Tibial artery (tissue), 4 donors: ENCODE measurements at regions not wholly inside any gene's neighbourhood (a gene's known extent, or its start where the extent isn't known, plus 50 kb on each side); places are given as distances from the start of the nearest gene placed in this dataset.

Experiments
- DNase-seq, 2 donors: peaks; one replicate each; pipeline ENCODE4 v3.0.0-alpha.2; 2019
- H3K27ac ChIP-seq, 2 donors: fragments of 200-600 bp; sonication (generic) in 1 of 2; 1 replicate in 1 of 2; 2 replicates in 1 of 2; pipeline ENCODE4 v1.5.1; 2018 to 2019; ENCODE audit warnings: mild to moderate bottlenecking in 1 of 2
- H3K27me3 ChIP-seq, 2 donors: fragments of 200-600 bp; sonication (generic) in 1 of 2; one replicate each; pipeline versions ENCODE4 v1.5.1 to v1.6.0; 2016 to 2019
- H3K36me3 ChIP-seq, 3 donors: fragments of 200-600 bp; sonication (generic) in 2 of 3; one replicate each; pipeline ENCODE4 v1.5.1; 2016 to 2019; ENCODE audit warnings: mild to moderate bottlenecking in 2 of 3
- H3K4me1 ChIP-seq, 4 donors: fragments of 200-600 bp; sonication (generic) in 2 of 4; 1 replicate in 3 of 4; 2 replicates in 1 of 4; pipeline ENCODE4 v1.5.1; 2016 to 2019
- H3K4me3 ChIP-seq, 2 donors: fragments of 200-600 bp; sonication (generic) in 1 of 2; 1 replicate in 1 of 2; 2 replicates in 1 of 2; pipeline ENCODE4 v1.5.1; 2018 to 2019; ENCODE audit warnings: mild to moderate bottlenecking in 2 of 2
- H3K9me3 ChIP-seq, 3 donors: fragments of 200-600 bp; sonication (generic) in 1 of 3; one replicate each; pipeline ENCODE4 v1.5.1; 2016 to 2019
- intact Hi-C: fragments of 100-400 bp; cut with DNase I; formaldehyde crosslinking; loops from one replicate; pipeline ENCODE4 v1.15.0; 2023; ENCODE audit warnings: low total_unique reads
- TF ChIP-seq, protein P1 (sequence below), 2 experiments: fragments of 200-600 bp in 1 of 2; fragments of 450-650 bp in 1 of 2; IDR thresholded peaks; one replicate each; pipeline ENCODE4 v1.5.1; 2017 to 2019; ENCODE audit warnings: antibody characterized with exemption in 2 of 2, mild to moderate bottlenecking in 1 of 2, moderate library complexity in 1 of 2

DNA sequence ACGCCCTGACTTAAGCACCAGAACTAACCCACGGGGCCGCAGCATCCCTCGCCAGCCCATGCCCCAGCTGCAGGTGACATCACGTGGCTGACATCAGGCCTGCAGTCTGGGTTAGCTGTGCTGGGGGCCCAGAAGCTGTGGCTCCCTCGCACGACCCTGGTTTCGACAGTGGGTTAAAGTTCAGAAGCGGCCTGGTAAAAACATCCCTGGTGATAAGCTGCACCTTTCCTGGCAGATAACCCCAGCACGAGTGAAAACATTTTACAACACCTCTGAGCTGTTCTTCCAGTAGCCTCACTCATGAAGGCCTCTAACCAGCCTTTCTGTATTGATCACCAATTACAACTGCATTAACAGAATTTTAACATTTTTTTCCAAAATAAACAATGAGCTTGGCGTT is 136.4 kb upstream of the RREB1 start:
- no peak overlapping the region for H3K27ac ChIP-seq
- intact Hi-C loops = no loop called here
- H3K4me1 ChIP-seq = peaks cover 0 to 6% (median 0%) of the 10 kb centered on the region in 4 donors
- TF ChIP-seq, protein P1, sequence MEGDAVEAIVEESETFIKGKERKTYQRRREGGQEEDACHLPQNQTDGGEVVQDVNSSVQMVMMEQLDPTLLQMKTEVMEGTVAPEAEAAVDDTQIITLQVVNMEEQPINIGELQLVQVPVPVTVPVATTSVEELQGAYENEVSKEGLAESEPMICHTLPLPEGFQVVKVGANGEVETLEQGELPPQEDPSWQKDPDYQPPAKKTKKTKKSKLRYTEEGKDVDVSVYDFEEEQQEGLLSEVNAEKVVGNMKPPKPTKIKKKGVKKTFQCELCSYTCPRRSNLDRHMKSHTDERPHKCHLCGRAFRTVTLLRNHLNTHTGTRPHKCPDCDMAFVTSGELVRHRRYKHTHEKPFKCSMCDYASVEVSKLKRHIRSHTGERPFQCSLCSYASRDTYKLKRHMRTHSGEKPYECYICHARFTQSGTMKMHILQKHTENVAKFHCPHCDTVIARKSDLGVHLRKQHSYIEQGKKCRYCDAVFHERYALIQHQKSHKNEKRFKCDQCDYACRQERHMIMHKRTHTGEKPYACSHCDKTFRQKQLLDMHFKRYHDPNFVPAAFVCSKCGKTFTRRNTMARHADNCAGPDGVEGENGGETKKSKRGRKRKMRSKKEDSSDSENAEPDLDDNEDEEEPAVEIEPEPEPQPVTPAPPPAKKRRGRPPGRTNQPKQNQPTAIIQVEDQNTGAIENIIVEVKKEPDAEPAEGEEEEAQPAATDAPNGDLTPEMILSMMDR (IDR thresholded peaks at IDR 0.05) = no peak
- H3K9me3 ChIP-seq = no peaks in the 10 kb centered on the region
- H3K4me3 ChIP-seq = no peak overlapping the region
- no peaks in the 10 kb centered on the region for H3K36me3 ChIP-seq
- no peak for DNase-seq
- no peaks in the 10 kb centered on the region for H3K27me3 ChIP-seq

DNA sequence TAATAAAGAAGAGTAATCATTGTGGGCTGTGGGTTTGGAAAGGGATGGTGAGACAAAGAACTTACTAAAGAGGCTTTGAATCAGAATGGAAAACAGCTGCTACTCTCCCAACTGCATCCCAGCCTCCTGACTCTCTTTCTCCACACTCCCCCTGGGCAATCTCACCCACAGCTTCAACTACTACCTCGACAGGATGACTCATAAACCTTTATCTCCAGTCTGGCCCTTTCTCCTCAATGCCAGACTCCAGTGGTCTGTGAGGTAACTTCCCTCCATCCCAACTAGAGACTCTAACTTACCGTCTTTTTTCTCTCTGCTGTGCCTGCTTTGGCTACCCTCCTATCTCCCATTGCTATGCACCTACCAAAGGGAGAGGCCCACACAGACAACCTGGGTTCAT is 135.3 kb upstream of the RREB1 start:
- Histone ChIP-seq H3K9me3 (no peaks in the 10 kb centered on the region), H3K27me3 (no peaks in the 10 kb centered on the region), H3K36me3 (no peaks in the 10 kb centered on the region), H3K4me1 (peaks cover 0 to 6% (median 0%) of the 10 kb centered on the region in 4 donors), H3K4me3 (no peak overlapping the region), H3K27ac (no peak overlapping the region)
- TF ChIP-seq, protein P1 (IDR thresholded peaks at IDR 0.05) = no peak
- intact Hi-C loops = no loop called here
- no peak for DNase-seq

DNA sequence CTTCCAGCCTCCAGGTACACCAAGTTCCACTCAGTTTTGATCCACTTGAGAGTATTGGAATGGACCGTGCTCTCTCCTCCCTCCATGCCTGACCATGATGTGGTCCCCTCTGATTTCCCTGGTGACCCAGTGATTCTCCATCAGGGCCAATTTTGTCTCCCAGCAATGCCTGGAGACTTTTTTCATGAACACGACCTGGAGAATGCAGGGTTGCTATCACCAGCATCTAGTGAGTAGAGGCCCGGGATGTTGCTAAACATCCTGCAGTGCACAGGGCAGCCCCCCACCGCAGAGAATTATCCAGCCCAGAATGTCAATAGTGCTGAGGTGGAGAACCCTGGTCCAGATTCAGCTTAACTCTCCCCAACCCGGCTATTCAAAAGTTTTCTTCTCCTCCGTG is 134.0 kb upstream of the RREB1 start:
- Histone ChIP-seq H3K4me3 (no peak overlapping the region), H3K4me1 (peaks cover 0 to 6% (median 0%) of the 10 kb centered on the region in 4 donors), H3K27ac (no peak overlapping the region), H3K27me3 (no peaks in the 10 kb centered on the region), H3K9me3 (no peaks in the 10 kb centered on the region), H3K36me3 (no peaks in the 10 kb centered on the region)
- no peak for DNase-seq
- intact Hi-C loops = no loop called here
- TF ChIP-seq, protein P1 (IDR thresholded peaks at IDR 0.05) = no peak

DNA sequence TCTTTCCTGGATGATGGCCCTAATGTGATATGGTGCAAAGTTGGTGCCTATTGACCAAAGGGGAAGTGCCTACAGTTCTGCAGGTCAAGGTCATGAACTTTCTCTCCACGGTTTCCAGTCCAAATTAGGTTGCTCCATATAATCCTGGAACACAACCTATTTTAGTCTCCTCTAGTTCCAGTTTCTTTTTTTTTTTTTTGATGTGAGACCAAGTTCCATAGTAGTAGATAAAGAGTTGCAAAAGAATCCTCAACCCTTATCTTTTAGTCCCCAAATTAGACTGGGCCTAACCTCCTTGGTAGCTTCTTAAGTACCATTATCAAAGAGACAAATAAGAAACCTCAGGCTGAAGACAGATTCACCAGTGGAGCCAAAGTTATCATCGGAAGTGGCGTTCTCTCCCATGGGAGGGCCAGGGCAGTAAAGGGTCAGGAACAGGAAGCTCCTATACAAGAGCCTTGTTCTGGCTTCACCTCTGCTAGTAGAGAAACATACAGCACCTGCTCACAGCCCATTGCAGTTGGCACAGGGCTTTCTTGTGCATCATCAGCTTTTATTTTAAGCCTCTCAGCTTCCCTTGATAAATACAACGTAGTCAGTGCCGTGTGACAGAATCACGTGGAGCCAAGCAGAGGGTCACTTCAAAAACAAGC is 132.2 kb upstream of the RREB1 start:
- intact Hi-C loops = no loop called here

DNA sequence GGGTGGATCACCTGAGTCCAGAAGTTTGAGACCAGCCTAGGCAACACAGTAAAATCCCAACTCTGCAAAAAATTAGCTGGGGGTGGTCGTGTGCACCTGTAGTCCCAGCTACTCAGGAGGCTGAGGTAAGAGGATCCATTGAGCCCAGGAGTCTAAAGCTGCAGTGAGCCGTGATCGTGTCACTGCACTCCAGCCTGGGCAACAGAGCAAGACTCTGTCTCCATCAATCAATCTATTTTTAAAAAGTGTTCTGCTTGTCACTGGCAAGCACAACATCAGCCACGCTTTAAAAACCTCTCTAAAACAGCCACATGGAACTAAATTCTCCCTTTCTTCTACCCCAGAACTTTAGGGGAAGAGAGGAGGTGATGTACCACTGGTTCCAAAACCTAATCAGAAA is 131.6 kb upstream of the RREB1 start:
- Histone ChIP-seq H3K9me3 (no peaks in the 10 kb centered on the region), H3K27me3 (no peaks in the 10 kb centered on the region), H3K4me3 (no peak overlapping the region), H3K36me3 (no peaks in the 10 kb centered on the region), H3K4me1 (peaks cover 0 to 6% (median 0%) of the 10 kb centered on the region in 4 donors), H3K27ac (no peak overlapping the region)
- DNase-seq = no peak
- intact Hi-C loops = no loop called here
- TF ChIP-seq, protein P1 (IDR thresholded peaks at IDR 0.05) = no peak

More for the DNA sequence above, 132.2 kb upstream of the RREB1 start:
- peaks cover 0 to 6% (median 0%) of the 10 kb centered on the region in 4 donors for H3K4me1 ChIP-seq
- DNase-seq = no peak
- H3K27me3 ChIP-seq = no peaks in the 10 kb centered on the region
- H3K4me3 ChIP-seq = no peak overlapping the region
- H3K9me3 ChIP-seq = no peaks in the 10 kb centered on the region
- H3K36me3 ChIP-seq = no peaks in the 10 kb centered on the region
- H3K27ac ChIP-seq = no peak overlapping the region
- TF ChIP-seq, protein P1 (IDR thresholded peaks at IDR 0.05) = no peak
